ENCODE measurements at regions not wholly inside any gene's neighbourhood (a gene's known extent, or its start where the extent isn't known, plus 50 kb on each side); places are given as distances from the start of the nearest gene placed in this dataset.

- no peaks in the 10 kb centered on the region for H3K27me3 ChIP-seq (ENCODE audit: low read depth)
- H3K4me3 ChIP-seq = no peak overlapping the region
- H3K27ac ChIP-seq = no peak overlapping the region
- intact Hi-C loops (cut with DNase I) = no loop called here
- ATAC-seq = no peak
- DNase-seq = no peak
- no peaks in the 10 kb centered on the region for H3K9me3 ChIP-seq
- no peaks in the 10 kb centered on the region for H3K36me3 ChIP-seq
- no peaks in the 10 kb centered on the region for H3K4me1 ChIP-seq
- no peak for TF ChIP-seq CTCF (IDR thresholded peaks at IDR 0.05)
These were observed 187.3 kb downstream of the C12orf50 start for GRCh38 chr12:87841935-87842334.

- DNase-seq (no peak), ATAC-seq (no peak)
- H3K27ac ChIP-seq = no peak overlapping the region
- no peaks in the 10 kb centered on the region for H3K27me3 ChIP-seq (ENCODE audit: low read depth)
- no peaks in the 10 kb centered on the region for H3K9me3 ChIP-seq
- H3K4me3 ChIP-seq = no peak overlapping the region
- no peaks in the 10 kb centered on the region for H3K36me3 ChIP-seq
- intact Hi-C loops (cut with DNase I) = no loop called here
- no peaks in the 10 kb centered on the region for H3K4me1 ChIP-seq
- no peak for TF ChIP-seq CTCF (IDR thresholded peaks at IDR 0.05)
These were observed 193.0 kb downstream of the C12orf50 start for GRCh38 chr12:87836190-87836589.

GRCh38 chr12:87828382-87828973, 200.7 kb downstream of the C12orf50 start:
- Histone ChIP-seq H3K4me1 (no peaks in the 10 kb centered on the region), H3K27ac (no peak overlapping the region), H3K27me3 (ENCODE audit: low read depth) (no peaks in the 10 kb centered on the region), H3K9me3 (no peaks in the 10 kb centered on the region), H3K36me3 (no peaks in the 10 kb centered on the region), H3K4me3 (no peak overlapping the region)
- intact Hi-C loops (cut with DNase I) = no loop called here
- DNase-seq = no peak
- ATAC-seq = no peak
- no peak for TF ChIP-seq CTCF (IDR thresholded peaks at IDR 0.05)

GRCh38 chr12:87827638-87828264, 201.4 kb downstream of the C12orf50 start:
- H3K9me3 ChIP-seq = no peaks in the 10 kb centered on the region
- no peaks in the 10 kb centered on the region for H3K27me3 ChIP-seq (ENCODE audit: low read depth)
- no peaks in the 10 kb centered on the region for H3K36me3 ChIP-seq
- TF ChIP-seq CTCF (IDR thresholded peaks at IDR 0.05) = no peak
- no peak overlapping the region for H3K4me3 ChIP-seq
- H3K4me1 ChIP-seq = no peaks in the 10 kb centered on the region
- intact Hi-C loops (cut with DNase I) = no loop called here
- H3K27ac ChIP-seq = no peak overlapping the region
- ATAC-seq (peak in 1 of 2 donors; percentile 24), DNase-seq (no peak)

- no peak for TF ChIP-seq CTCF (IDR thresholded peaks at IDR 0.05)
- intact Hi-C loops (cut with DNase I) = no loop called here
- Histone ChIP-seq H3K4me1 (no peaks in the 10 kb centered on the region), H3K4me3 (no peak overlapping the region), H3K9me3 (no peaks in the 10 kb centered on the region), H3K27me3 (ENCODE audit: low read depth) (no peaks in the 10 kb centered on the region), H3K36me3 (no peaks in the 10 kb centered on the region), H3K27ac (no peak overlapping the region)
- DNase-seq (no peak), ATAC-seq (no peak)
These were observed 206.3 kb downstream of the C12orf50 start for GRCh38 chr12:87822923-87823322.
